Erythroblast (primary cell): ENCODE measurements at regions not wholly inside any gene's neighbourhood (a gene's known extent, or its start where the extent isn't known, plus 50 kb on each side); places are given as distances from the start of the nearest gene placed in this dataset.

ENCODE experiments used
- GATA1 ChIP-seq: IDR thresholded peaks from 2 replicates; pipeline ENCODE4 v1.6.1; 2011; ENCODE audit warnings: low read depth, mild to moderate bottlenecking, control low read depth, low read length, moderate library complexity
- POLR2A ChIP-seq: IDR thresholded peaks from 2 replicates; pipeline ENCODE4 v1.6.1; 2011; ENCODE audit warnings: mild to moderate bottlenecking, low read length

- TF ChIP-seq GATA1 (no peak), POLR2A (no peak)
Observed at GRCh38 chr2:12389344-12390045, 327.2 kb upstream of the TRIB2 start.
